Hepatocyte (in vitro differentiated cells): ENCODE measurements at regions not wholly inside any gene's neighbourhood (a gene's known extent, or its start where the extent isn't known, plus 50 kb on each side); places are given as distances from the start of the nearest gene placed in this dataset.

Experiments used
- DNase-seq: peaks from one replicate; pipeline ENCODE4 v3.0.0-alpha.2; 2016; ENCODE audit warnings: low spot score
- H2AFZ ChIP-seq: fragments of 200-600 bp; sonication (generic); 2 replicates; pipeline ENCODE4 v1.6.0; 2016; ENCODE audit warnings: antibody characterized with exemption, mild to moderate bottlenecking
- H3K27ac ChIP-seq: fragments of 200-600 bp; sonication (generic); 2 replicates; pipeline ENCODE4 v1.5.1; 2016; ENCODE audit warnings: mild to moderate bottlenecking
- H3K27me3 ChIP-seq: fragments of 200-600 bp; sonication (generic); 2 replicates; pipeline ENCODE4 v1.6.1; 2016
- H3K36me3 ChIP-seq: fragments of 200-600 bp; sonication (generic); replicated peaks from 2 replicates; pipeline ENCODE4 v1.5.1; 2016; ENCODE audit warnings: low read depth; ENCODE audit not compliant: insufficient read depth
- H3K4me1 ChIP-seq: fragments of 200-600 bp; sonication (generic); 2 replicates; pipeline ENCODE4 v1.5.1; 2016; ENCODE audit warnings: mild to moderate bottlenecking, moderate library complexity; ENCODE audit not compliant: insufficient read depth
- H3K4me2 ChIP-seq: fragments of 200-600 bp; sonication (generic); 2 replicates; pipeline ENCODE4 v1.6.0; 2016
- H3K4me3 ChIP-seq: fragments of 200-600 bp; sonication (generic); 2 replicates; pipeline ENCODE4 v1.5.1; 2016; ENCODE audit warnings: mild to moderate bottlenecking
- H3K79me2 ChIP-seq: fragments of 200-600 bp; sonication (generic); 2 replicates; pipeline ENCODE4 v1.6.0; 2017; ENCODE audit warnings: mild to moderate bottlenecking
- H3K9me2 ChIP-seq: fragments of 200-600 bp; sonication (generic); replicated peaks from 2 replicates; pipeline ENCODE4 v1.6.0; 2017; ENCODE audit warnings: mild to moderate bottlenecking; ENCODE audit not compliant: insufficient read depth
- H3K9me3 ChIP-seq: fragments of 200-600 bp; sonication (generic); 2 replicates; pipeline ENCODE4 v1.5.1; 2016; ENCODE audit warnings: low read depth, mild to moderate bottlenecking
- H4K20me1 ChIP-seq: fragments of 200-600 bp; sonication (generic); 2 replicates; pipeline ENCODE4 v1.6.0; 2016; ENCODE audit warnings: mild to moderate bottlenecking; ENCODE audit not compliant: insufficient read depth, poor library complexity, severe bottlenecking
- CTCF ChIP-seq: fragments of 200-600 bp; sonication (generic); IDR thresholded peaks from 2 replicates; pipeline ENCODE4 v1.5.1; 2016; ENCODE audit warnings: antibody characterized with exemption, mild to moderate bottlenecking; ENCODE audit not compliant: poor library complexity
- EZH2 ChIP-seq: fragments of 200-600 bp; sonication (generic); IDR thresholded peaks from 2 replicates; pipeline ENCODE4 v1.6.1; 2016; ENCODE audit warnings: antibody characterized with exemption, mild to moderate bottlenecking, borderline replicate concordance
- EZH2phosphoT487 ChIP-seq: fragments of 200-600 bp; sonication (generic); IDR thresholded peaks from one replicate; pipeline ENCODE4 v1.6.1; 2018; ENCODE audit warnings: antibody characterized with exemption, mild to moderate bottlenecking, low read depth, moderate library complexity; ENCODE audit not compliant: unreplicated experiment, severe bottlenecking
- WGBS: methylation state at CpG from one replicate; pipeline ENCODE4 v1.1.6; 2016; ENCODE audit warnings: low lambda C conversion rate; ENCODE audit errors: missing lambda C conversion rate; 5-methylcytosine and 5-hydroxymethylcytosine counted together

DNA sequence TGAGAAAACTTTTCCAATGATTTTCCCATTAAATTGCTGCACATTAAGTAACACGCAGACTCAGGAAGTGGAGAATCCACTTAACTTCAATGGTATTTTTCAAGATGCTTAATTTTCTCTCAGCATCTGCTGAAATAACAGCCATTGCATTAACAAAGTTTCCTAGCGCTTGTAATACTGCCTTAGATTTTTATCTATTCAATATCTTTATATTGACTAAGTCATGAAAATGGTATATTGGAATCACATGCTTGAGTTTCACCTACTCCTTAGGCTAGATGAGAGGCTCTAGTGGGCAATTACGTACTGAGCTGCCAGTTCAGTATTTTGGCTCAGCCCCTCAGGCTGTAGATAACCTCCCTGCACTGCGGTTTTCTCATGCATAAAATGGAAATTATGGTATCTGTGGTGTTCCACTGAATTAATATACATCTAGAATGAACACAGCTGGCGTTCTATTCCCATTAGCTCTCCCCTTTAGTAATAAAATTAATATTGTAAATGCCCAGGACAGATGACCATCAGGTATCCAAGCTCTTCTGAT is 112.9 kb downstream of the MTX3 start:
- Histone ChIP-seq H3K79me2 (no peaks in the 10 kb centered on the region), H3K4me2 (no peak overlapping the region), H3K9me2 (no peaks in the 10 kb centered on the region), H3K36me3 (no peaks in the 10 kb centered on the region), H3K9me3 (no peaks in the 10 kb centered on the region), H3K4me1 (no peaks in the 10 kb centered on the region), H3K4me3 (no peak overlapping the region), H4K20me1 (no peaks in the 10 kb centered on the region), H2AFZ (no peak overlapping the region), H3K27me3 (no peaks in the 10 kb centered on the region), H3K27ac (no peak overlapping the region)
- TF ChIP-seq CTCF (no peak), EZH2phosphoT487 (no peak), EZH2 (no peak)
- 71% methylated on average over 5 of the region's 5 CpGs for WGBS
- no peak for DNase-seq

- H3K4me2 ChIP-seq = no peak overlapping the region
Measured at GRCh38 chr5:79876456-79876855, 114.6 kb downstream of the MTX3 start.

GRCh38 chr5:79875230-79875629 is 115.8 kb downstream of the MTX3 start:
- 88% methylated on average over 10 of the region's 10 CpGs for WGBS

More at GRCh38 chr5:79876456-79876855, 114.6 kb downstream of the MTX3 start:
- Histone ChIP-seq H3K36me3 (no peaks in the 10 kb centered on the region), H3K79me2 (no peaks in the 10 kb centered on the region), H3K4me1 (no peaks in the 10 kb centered on the region), H3K27ac (no peak overlapping the region), H3K27me3 (no peaks in the 10 kb centered on the region), H3K9me3 (no peaks in the 10 kb centered on the region), H3K4me3 (no peak overlapping the region), H4K20me1 (no peaks in the 10 kb centered on the region), H2AFZ (no peak overlapping the region), H3K9me2 (no peaks in the 10 kb centered on the region)
- no peak for TF ChIP-seq EZH2phosphoT487
- no peak for TF ChIP-seq CTCF
- TF ChIP-seq EZH2 = no peak
- 67% methylated on average over 1 of the region's 1 CpG for WGBS
- no peak for DNase-seq

More at GRCh38 chr5:79875230-79875629, 115.8 kb downstream of the MTX3 start:
- Histone ChIP-seq H3K4me2 (no peak overlapping the region), H3K27me3 (no peaks in the 10 kb centered on the region), H2AFZ (no peak overlapping the region), H3K4me3 (no peak overlapping the region), H3K4me1 (no peaks in the 10 kb centered on the region), H4K20me1 (no peaks in the 10 kb centered on the region), H3K79me2 (no peaks in the 10 kb centered on the region), H3K9me3 (no peaks in the 10 kb centered on the region), H3K36me3 (no peaks in the 10 kb centered on the region), H3K27ac (no peak overlapping the region), H3K9me2 (no peaks in the 10 kb centered on the region)
- no peak for TF ChIP-seq CTCF
- TF ChIP-seq EZH2phosphoT487 = no peak
- no peak for TF ChIP-seq EZH2
- no peak for DNase-seq
